GM12875 (cell line): ENCODE measurements at regions not wholly inside any gene's neighbourhood (a gene's known extent, or its start where the extent isn't known, plus 50 kb on each side); places are given as distances from the start of the nearest gene placed in this dataset.

Experiments used
- H3K4me3 ChIP-seq: one replicate; pipeline ENCODE4 v1.5.1; 2011; ENCODE audit warnings: low read depth, low read length, control low read depth
- TF ChIP-seq, protein P1 (sequence below): IDR thresholded peaks from 2 replicates; pipeline ENCODE4 v1.5.1; 2011; ENCODE audit warnings: low read depth, mild to moderate bottlenecking, control low read depth, inconsistent platforms, low read length, moderate library complexity, borderline replicate concordance; ENCODE audit not compliant: insufficient read depth

- H3K4me3 ChIP-seq: no peak overlapping the region
- TF ChIP-seq, protein P1, sequence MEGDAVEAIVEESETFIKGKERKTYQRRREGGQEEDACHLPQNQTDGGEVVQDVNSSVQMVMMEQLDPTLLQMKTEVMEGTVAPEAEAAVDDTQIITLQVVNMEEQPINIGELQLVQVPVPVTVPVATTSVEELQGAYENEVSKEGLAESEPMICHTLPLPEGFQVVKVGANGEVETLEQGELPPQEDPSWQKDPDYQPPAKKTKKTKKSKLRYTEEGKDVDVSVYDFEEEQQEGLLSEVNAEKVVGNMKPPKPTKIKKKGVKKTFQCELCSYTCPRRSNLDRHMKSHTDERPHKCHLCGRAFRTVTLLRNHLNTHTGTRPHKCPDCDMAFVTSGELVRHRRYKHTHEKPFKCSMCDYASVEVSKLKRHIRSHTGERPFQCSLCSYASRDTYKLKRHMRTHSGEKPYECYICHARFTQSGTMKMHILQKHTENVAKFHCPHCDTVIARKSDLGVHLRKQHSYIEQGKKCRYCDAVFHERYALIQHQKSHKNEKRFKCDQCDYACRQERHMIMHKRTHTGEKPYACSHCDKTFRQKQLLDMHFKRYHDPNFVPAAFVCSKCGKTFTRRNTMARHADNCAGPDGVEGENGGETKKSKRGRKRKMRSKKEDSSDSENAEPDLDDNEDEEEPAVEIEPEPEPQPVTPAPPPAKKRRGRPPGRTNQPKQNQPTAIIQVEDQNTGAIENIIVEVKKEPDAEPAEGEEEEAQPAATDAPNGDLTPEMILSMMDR: no peak
Measured at GRCh38 chr7:49417034-49417433, 356.4 kb upstream of the VWC2 start.

DNA sequence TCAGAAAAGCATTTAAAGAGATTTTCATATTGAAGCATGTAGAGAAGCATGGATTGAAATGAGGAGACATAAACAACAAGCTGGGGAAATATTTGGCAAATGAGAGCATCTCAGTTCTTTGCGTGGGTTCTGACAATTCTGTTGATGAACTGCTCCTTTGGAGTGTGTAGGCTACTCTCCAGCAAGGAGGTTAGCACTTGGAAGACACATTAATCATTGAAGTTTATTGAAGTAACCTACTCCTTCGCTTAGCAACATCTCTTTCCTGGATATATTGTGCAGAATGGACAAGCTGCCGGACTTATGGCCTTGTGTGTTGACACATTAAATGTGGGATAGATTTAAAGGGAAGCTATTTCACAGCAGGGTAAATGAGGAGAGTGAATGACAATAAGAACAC lies 354.5 kb upstream of the VWC2 start:
- no peak overlapping the region for H3K4me3 ChIP-seq
- TF ChIP-seq, protein P1: no peak

- no peak overlapping the region for H3K4me3 ChIP-seq
- TF ChIP-seq, protein P1: no peak
Measured at GRCh38 chr7:49422564-49422963, 350.9 kb upstream of the VWC2 start.

- no peak overlapping the region for H3K4me3 ChIP-seq
- TF ChIP-seq, protein P1: no peak
Measured at GRCh38 chr7:49424109-49424508, 349.3 kb upstream of the VWC2 start.

DNA sequence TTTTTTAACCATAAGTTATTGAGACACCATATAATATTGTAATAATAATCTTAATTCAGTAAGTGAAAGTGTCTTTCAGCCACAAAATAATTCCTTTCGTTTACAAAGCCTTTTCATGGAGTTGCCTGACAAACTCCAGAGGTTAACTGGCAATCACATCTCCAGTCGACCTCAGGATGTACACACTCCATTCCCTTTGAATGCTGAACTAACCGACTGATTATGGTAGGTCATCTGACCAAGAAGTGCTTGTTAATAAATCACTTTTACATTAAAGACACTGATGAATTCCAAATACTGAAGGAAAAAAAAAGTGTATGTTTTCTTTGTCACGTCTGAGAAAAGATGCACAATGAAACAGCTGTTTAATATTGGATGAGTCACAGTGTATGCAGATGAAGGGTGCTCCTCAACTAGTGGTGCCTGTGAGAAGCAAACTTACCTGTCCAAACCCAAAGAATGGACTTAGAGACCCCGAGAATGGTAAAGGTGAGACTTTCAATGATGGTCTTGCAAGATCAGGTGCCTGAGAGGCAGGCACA lies 348.1 kb upstream of the VWC2 start:
- TF ChIP-seq, protein P1: no peak
- no peak overlapping the region for H3K4me3 ChIP-seq

DNA sequence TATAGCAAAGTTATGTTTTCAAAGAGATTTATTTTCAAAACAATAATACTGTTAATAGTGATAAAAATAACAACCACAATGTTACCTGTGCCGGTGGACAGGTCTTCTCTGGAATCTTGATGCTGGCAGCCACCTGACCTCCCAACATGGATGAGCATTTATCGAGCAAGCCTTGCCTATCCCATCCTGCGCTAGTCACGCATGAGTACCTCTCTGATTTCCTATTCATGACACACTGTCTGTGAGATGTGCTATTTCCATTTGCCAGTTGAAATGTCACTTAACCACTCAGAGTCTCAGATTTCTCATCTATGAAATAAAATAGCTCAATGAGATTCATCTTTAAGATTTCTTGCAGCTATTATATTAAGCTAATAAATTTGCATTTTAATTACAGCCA lies 341.2 kb upstream of the VWC2 start:
- H3K4me3 ChIP-seq: no peak overlapping the region
- TF ChIP-seq, protein P1: no peak

- TF ChIP-seq, protein P1: no peak
- H3K4me3 ChIP-seq: no peak overlapping the region
Measured at GRCh38 chr7:49433794-49434193, 339.6 kb upstream of the VWC2 start.
